ENCODE measurements at regions not wholly inside any gene's neighbourhood (a gene's known extent, or its start where the extent isn't known, plus 50 kb on each side); places are given as distances from the start of the nearest gene placed in this dataset.

GRCh38 chr12:86621957-86622356 is 365.8 kb upstream of the MGAT4C start:
- no peak overlapping the region for H2BK15ac ChIP-seq (ENCODE audit: low read depth, low read length)
- TF ChIP-seq CTCF (conservative IDR thresholded peaks at IDR 0.05) = no peak
- DNase-seq = no peak
- no peak overlapping the region for H3K27ac Mint-ChIP-seq
- no peak overlapping the region for H3K4ac ChIP-seq (ENCODE audit: low read depth, low read length)
- H2BK120ac ChIP-seq (ENCODE audit: low read depth, low read length, poor library complexity, severe bottlenecking) = no peak overlapping the region
- no peaks in the 10 kb centered on the region for H3K23me2 ChIP-seq (ENCODE audit: insufficient read length, low read depth, low read length, poor library complexity, severe bottlenecking)
- H4K8ac ChIP-seq (replicated peaks; ENCODE audit: insufficient read length, low read depth, low read length) = no peak overlapping the region
- H3K79me2 ChIP-seq (ENCODE audit: insufficient read depth, low read length) = no peaks in the 10 kb centered on the region
- H3K4me1 ChIP-seq (ENCODE audit: insufficient read depth, low read length) = no peaks in the 10 kb centered on the region
- H3K4me3 Mint-ChIP-seq = no peak overlapping the region
- H4K91ac ChIP-seq (ENCODE audit: insufficient read length, low read depth, low read length) = no peak overlapping the region
- no CpG with 5 or more reads among the region's 2 CpGs for WGBS (ENCODE audit: extremely low coverage, insufficient read length, low lambda C conversion rate)
- H3K18ac ChIP-seq (ENCODE audit: insufficient read length, low read depth, low read length) = no peak overlapping the region
- H3K56ac ChIP-seq (ENCODE audit: insufficient read length, low read depth, low read length) = no peak overlapping the region
- no peak overlapping the region for H2BK5ac ChIP-seq (ENCODE audit: insufficient read length, low read length)
- H3K36me3 Mint-ChIP-seq (ENCODE audit: insufficient read depth in 1 of 3, low read depth in 3 of 3) = peaks cover 3 to 26% (median 7%) of the 10 kb centered on the region in 3 experiments; a peak in 6 of 7 replicates
- H3K14ac ChIP-seq (ENCODE audit: insufficient read depth, low read length) = no peak overlapping the region
- no peak overlapping the region for H3K4me2 ChIP-seq (ENCODE audit: insufficient read depth, insufficient read length, low read length)
- H2AK5ac ChIP-seq (ENCODE audit: insufficient read length, low read length) = no peak overlapping the region
- no peak overlapping the region for H3T11ph ChIP-seq (ENCODE audit: low read length)
- H4K20me1 ChIP-seq (ENCODE audit: control insufficient read depth, insufficient read depth, insufficient read length) = no peaks in the 10 kb centered on the region
- H3K4me1 Mint-ChIP-seq = no peaks in the 10 kb centered on the region
- H3K27me3 ChIP-seq (ENCODE audit: insufficient read depth, low read length) = no peaks in the 10 kb centered on the region
- no peak overlapping the region for H3K27ac ChIP-seq (ENCODE audit: insufficient read length, low read depth, low read length)
- H3K79me1 ChIP-seq (ENCODE audit: insufficient read depth, low read depth, low read length, poor library complexity, severe bottlenecking) = no peaks in the 10 kb centered on the region
- no peak overlapping the region for H4K5ac ChIP-seq (ENCODE audit: insufficient read length, low read depth, low read length)
- no peak overlapping the region for H2BK12ac ChIP-seq (ENCODE audit: insufficient read length, low read depth, low read length)
- H2BK20ac ChIP-seq (ENCODE audit: low read depth, low read length, poor library complexity, severe bottlenecking) = no peak overlapping the region
- H2AFZ ChIP-seq (ENCODE audit: low read length) = no peak overlapping the region
- H3K9me3 ChIP-seq (ENCODE audit: control insufficient read depth, low read depth, low read length) = no peaks in the 10 kb centered on the region
- H3K9ac ChIP-seq (ENCODE audit: extremely low read depth, insufficient read length, low read length) = no peak overlapping the region
- peaks cover 33 to 35% of the 10 kb centered on the region in 2 experiments for H3K9me3 Mint-ChIP-seq
- H3K27me3 Mint-ChIP-seq (ENCODE audit: low read depth) = no peaks in the 10 kb centered on the region
- H3K23ac ChIP-seq (ENCODE audit: insufficient read length, low read depth, low read length) = no peak overlapping the region
